ENCODE measurements at regions not wholly inside any gene's neighbourhood (a gene's known extent, or its start where the extent isn't known, plus 50 kb on each side); places are given as distances from the start of the nearest gene placed in this dataset.
"Not testable (repeated sequence)": the region's sequence is repeated elsewhere in the genome, so short reads cannot be mapped to it uniquely, and the experiment has no call there.

DNA sequence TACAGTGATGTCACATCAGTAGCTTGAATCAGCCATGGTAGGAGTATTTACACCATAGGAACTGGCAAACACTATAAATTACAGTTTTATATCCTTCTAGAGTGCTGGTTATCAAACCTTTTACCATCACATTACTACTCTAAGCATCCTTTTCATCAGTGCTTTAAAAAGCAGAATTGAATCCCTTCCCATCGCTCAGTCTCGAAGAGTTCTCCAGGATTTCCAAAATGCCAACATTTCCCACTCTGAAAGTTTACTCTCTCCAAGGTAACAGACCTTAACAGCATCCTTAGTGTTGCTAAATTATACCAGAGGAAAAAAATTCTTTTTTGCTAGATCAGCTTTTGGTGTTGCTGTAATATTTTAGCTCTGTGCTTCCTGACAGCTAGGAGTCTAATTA lies 209.4 kb upstream of the USP15 start:
- no peak for DNase-seq (ENCODE audit: low read depth)

- no peak for DNase-seq (ENCODE audit: low read depth)
Measured at GRCh38 chr12:62069976-62070375, 190.2 kb upstream of the USP15 start.

DNA sequence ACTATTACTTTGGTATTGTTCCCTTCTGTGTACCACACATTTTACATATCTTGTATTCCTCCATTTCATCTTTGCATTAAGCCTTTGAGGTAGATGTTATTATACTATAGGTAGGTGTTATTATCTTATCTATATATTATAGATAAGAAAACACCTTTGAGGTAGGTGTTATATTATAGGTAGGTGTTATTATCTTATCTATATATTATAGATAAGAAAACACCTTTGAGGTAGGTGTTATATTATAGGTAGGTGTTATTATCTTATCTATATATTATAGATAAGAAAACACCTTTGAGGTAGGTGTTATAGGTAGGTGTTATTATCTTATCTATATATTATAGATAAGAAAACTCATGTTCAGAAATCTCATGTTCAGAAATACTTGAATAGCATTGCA lies 187.0 kb upstream of the USP15 start:
- DNase-seq (ENCODE audit: low read depth), result not testable (repeated sequence)

DNA sequence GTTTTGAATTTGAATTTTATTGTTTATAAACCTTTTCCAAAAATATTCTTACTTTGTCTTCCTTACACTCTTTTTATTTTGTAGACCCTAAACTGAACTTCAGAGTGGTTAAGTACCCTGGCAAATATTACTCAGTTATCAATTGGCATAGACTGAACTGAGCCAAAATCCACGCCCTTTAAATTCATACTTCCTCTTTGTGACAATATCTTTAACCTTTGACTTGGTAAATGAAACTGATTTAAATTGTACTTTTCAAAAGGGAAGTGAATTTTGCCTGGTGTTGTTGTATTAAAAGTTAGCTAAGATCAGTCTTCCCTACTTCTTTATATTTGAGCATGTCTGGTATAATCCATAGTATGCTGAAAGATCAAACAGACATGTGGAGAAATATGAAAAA lies 184.3 kb upstream of the USP15 start:
- DNase-seq (ENCODE audit: low read depth), result no peak

DNA sequence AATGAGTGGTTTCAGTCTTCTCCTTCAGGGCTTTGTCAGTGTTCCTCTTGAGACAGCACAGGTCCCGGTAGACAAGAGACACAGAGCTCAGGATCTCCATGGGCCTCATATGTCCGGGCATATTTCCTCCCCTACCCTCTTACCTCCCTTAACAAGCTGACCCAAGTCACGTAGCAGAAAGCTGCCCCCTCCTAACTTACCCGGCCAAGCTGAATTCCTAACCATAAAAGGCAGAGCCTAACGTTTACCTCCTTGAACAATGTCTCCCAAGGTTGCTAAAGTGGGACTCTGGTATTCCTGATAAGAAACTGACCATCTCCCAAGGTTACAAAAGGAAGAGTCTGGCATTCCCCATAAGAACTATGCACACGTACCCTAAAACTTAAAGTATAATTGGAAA lies 182.2 kb upstream of the USP15 start:
- DNase-seq (ENCODE audit: low read depth), result no peak

GRCh38 chr12:62082448-62082847 lies 177.8 kb upstream of the USP15 start:
- no peak for DNase-seq (ENCODE audit: low read depth)

GRCh38 chr12:62098132-62098531 lies 162.1 kb upstream of the USP15 start:
- no peak for DNase-seq (ENCODE audit: low read depth)

GRCh38 chr12:62103748-62104147 lies 156.5 kb upstream of the USP15 start:
- no peak for DNase-seq (ENCODE audit: low read depth)

- no peak for DNase-seq (ENCODE audit: low read depth)
Measured at GRCh38 chr12:62106547-62107185, 153.5 kb upstream of the USP15 start.

GRCh38 chr12:62113366-62114011 lies 146.7 kb upstream of the USP15 start:
- no peak for DNase-seq (ENCODE audit: low read depth)

- no peak for DNase-seq (ENCODE audit: low read depth)
Measured at GRCh38 chr12:62116986-62117385, 143.2 kb upstream of the USP15 start.

GRCh38 chr12:62123721-62124203 lies 136.4 kb upstream of the USP15 start:
- DNase-seq (ENCODE audit: low read depth), result peak; percentile 47

- no peak for DNase-seq (ENCODE audit: low read depth)
Measured at GRCh38 chr12:62127516-62127915, 132.7 kb upstream of the USP15 start.

DNA sequence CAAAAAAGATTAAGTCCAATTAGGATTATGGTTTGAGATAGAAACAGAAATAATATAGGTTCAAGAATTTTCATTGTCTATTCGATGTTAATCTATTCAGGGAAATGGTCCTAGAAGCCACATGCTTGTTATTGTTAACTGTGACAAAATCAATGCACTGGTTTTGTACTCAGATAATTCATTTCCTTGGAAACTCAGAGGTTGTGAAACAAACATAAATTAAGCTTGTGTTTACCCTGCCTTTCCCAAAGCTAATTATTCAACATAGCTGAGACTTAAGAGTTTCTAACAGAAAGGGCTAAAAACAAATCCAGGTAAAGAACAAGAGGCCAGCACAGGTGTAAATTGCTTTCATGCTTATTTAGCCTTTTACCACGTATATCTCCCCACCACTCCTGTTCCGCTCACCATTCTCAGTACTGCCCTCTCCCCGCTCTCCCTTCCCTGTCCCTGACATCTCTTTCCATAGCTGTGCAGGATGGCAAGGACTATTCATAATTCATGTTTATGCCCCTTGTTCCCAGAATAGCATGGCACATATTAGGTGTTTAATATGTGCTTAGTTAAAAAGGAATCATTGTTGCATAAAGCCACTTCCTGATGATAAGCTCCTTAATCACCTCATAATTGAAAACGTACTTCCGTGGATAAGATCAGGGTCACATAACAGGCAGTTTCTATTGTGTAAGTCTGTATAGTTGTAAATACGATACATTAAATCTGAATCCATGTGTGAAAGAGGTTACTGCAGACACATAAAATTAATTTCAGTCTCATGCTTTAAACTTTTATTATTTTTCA lies 131.8 kb upstream of the USP15 start:
- no peak for DNase-seq (ENCODE audit: low read depth)

GRCh38 chr12:62129291-62129690 lies 130.9 kb upstream of the USP15 start:
- DNase-seq (ENCODE audit: low read depth), result no peak

DNA sequence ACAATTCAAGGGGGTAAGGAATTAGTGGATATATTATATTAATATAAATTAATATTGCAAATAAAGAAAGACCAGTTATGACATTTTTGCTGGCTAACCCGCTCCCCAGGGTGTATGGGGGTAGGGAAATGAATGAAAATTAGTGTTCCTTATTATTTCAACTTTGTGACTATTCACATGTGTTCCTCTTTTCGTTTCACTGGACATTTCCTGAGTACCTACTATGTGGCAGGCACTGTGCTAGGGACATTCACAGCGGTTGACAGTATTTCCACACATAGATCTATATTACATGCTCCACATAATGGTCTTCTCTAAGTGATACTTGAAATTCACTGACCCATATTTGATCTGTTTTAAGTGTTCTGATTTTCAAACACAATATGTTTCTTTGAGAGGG lies 129.8 kb upstream of the USP15 start:
- DNase-seq (ENCODE audit: low read depth), result no peak

- DNase-seq (ENCODE audit: low read depth), result no peak
Measured at GRCh38 chr12:62130834-62131552, 129.2 kb upstream of the USP15 start.

DNA sequence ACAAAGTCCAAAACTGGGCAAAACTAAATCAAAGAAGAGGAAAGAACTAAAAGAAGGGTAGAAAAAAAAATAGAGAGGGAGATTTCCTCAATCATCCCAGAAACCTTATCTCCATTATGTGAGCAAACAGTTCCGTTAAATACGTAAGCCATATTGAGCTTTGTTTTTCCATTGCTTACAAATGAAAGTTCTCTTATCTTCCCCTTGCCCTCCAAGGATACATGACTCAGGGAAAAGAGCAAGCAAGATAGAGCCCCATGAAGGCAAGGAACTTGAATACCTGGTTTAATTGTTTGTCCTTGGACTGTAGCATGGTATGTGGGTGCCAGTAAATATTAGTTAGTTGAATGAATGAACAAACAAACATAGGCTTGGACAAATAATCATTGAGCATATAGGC lies 126.8 kb upstream of the USP15 start:
- no peak for DNase-seq (ENCODE audit: low read depth)

DNA sequence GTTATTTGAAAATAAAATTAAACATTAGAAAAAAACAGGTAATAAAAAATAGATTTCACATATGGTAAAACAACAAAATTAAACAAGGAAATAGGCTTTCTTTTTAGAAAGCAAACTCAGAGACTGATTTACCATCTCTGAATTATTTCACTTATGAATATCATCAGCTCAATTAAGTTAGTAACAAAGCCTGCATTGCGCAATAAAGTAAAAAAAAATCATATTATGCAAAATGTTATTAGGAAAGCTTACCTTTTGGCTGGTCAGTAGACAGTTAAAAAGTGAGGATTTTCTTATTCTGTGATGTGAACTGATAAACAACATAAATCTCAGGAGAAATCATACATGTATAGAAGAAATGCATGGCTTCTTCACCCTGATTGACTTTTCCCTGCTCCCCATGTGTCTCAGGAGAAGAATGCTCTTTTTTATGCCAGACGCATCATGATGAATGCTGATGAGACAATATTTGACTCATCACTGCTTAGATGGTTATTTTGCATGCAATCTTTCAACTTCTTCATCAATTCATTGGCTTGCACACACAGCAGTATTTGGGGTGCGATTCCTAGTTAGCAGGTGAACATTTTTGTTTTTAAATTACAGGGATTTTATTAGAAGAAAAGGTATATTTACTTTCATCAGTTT lies 124.5 kb upstream of the USP15 start:
- no peak for DNase-seq (ENCODE audit: low read depth)

- DNase-seq (ENCODE audit: low read depth), result no peak
Measured at GRCh38 chr12:62136496-62136895, 123.7 kb upstream of the USP15 start.

- no peak for DNase-seq (ENCODE audit: low read depth)
Measured at GRCh38 chr12:62138527-62138926, 121.7 kb upstream of the USP15 start.

Measured in myocyte (in vitro differentiated cells).